ENCODE measurements at regions not wholly inside any gene's neighbourhood (a gene's known extent, or its start where the extent isn't known, plus 50 kb on each side); places are given as distances from the start of the nearest gene placed in this dataset.

GRCh38 chr3:94568041-94568440 lies 505.2 kb downstream of the NSUN3 start:
- H2BK5ac ChIP-seq (ENCODE audit: low read depth, low read length): no peak overlapping the region
- no peak overlapping the region for H2AK5ac ChIP-seq (ENCODE audit: low read depth, low read length)
- no peak overlapping the region for H2BK120ac ChIP-seq (replicated peaks; ENCODE audit: low read depth, low read length)
- no peak overlapping the region for H3K4me2 ChIP-seq (ENCODE audit: insufficient read depth in 1 of 2, low read depth in 2 of 2, low read length in 2 of 2)
- no peak overlapping the region for H2BK20ac ChIP-seq (ENCODE audit: low read length)
- H2BK15ac ChIP-seq (ENCODE audit: low read length): no peak overlapping the region
- no peak overlapping the region for H3K9ac ChIP-seq (replicated peaks in 1 of 4; ENCODE audit: extremely low read depth in 1 of 4, low read depth in 3 of 4, low read length in 3 of 4)
- peaks cover 0 to 3% (median under 1%) of the 10 kb centered on the region in 4 experiments; a peak in 1 of 7 replicates for H3K4me1 ChIP-seq (replicated peaks in 1 of 4; ENCODE audit: control insufficient read depth in 3 of 4, insufficient read depth in 4 of 4, low read length in 3 of 4)
- H2BK12ac ChIP-seq (ENCODE audit: low read depth, low read length): no peak overlapping the region
- H3K4me3 ChIP-seq (ENCODE audit: extremely low read depth in 1 of 4, insufficient read depth in 2 of 4, low read depth in 3 of 4, low read length in 4 of 4): no peak overlapping the region
- no peak overlapping the region for H2AFZ ChIP-seq (ENCODE audit: low read length)
- no peaks in the 10 kb centered on the region for H3K23me2 ChIP-seq (ENCODE audit: low read depth, low read length)
- H3K23ac ChIP-seq (ENCODE audit: insufficient read length): no peak overlapping the region
- H4K8ac ChIP-seq (ENCODE audit: extremely low read depth, insufficient read depth, low read length): no peak overlapping the region
- H4K5ac ChIP-seq (ENCODE audit: insufficient read length, low read depth, low read length): no peak overlapping the region
- FAIRE-seq (no peak), DNase-seq (ENCODE audit: low read depth in 1 of 2, low spot score in 2 of 2) (no peak)
- H3K36me3 ChIP-seq (ENCODE audit: control insufficient read depth in 2 of 4, insufficient read depth in 4 of 4, low read length in 3 of 4): no peaks in the 10 kb centered on the region
- H3K27ac ChIP-seq (ENCODE audit: low read depth, low read length): no peak overlapping the region
- H3K27me3 ChIP-seq (replicated peaks in 1 of 4; ENCODE audit: control insufficient read depth in 3 of 4, extremely low read depth in 1 of 4, insufficient read depth in 3 of 4, low read length in 3 of 4): no peaks in the 10 kb centered on the region
- no peak overlapping the region for H3K14ac ChIP-seq (ENCODE audit: insufficient read length)
- WGBS, 2 experiments (ENCODE audit: extremely low coverage in 1 of 2, insufficient coverage in 1 of 2, insufficient read length in 1 of 2, insufficient replicate concordance in 2 of 2, low coverage in 1 of 2, low lambda C conversion rate in 2 of 2, missing lambda C conversion rate in 1 of 2): 0% methylated on average over 1 of the region's 1 CpG; no CpG with 5 or more reads in 1 of the 2 experiments
- H4K91ac ChIP-seq (replicated peaks; ENCODE audit: insufficient read length, low read length): no peak overlapping the region
- H3K9me3 ChIP-seq (ENCODE audit: insufficient read depth in 2 of 2, low read depth in 1 of 2, low read length in 1 of 2): no peaks in the 10 kb centered on the region
- TF ChIP-seq FOSL1 (IDR thresholded peaks at IDR 0.05; ENCODE audit: insufficient read depth, low read depth, low read length) (no peak), SIRT6 (IDR thresholded peaks at IDR 0.05; ENCODE audit: low read length) (no peak), SIX5 (IDR thresholded peaks at IDR 0.05; ENCODE audit: low read depth, low read length) (no peak), EZH2 (IDR thresholded peaks at IDR 0.05; ENCODE audit: low read depth, low read length, severe bottlenecking) (no peak)
- TF ChIP-seq, protein P1, sequence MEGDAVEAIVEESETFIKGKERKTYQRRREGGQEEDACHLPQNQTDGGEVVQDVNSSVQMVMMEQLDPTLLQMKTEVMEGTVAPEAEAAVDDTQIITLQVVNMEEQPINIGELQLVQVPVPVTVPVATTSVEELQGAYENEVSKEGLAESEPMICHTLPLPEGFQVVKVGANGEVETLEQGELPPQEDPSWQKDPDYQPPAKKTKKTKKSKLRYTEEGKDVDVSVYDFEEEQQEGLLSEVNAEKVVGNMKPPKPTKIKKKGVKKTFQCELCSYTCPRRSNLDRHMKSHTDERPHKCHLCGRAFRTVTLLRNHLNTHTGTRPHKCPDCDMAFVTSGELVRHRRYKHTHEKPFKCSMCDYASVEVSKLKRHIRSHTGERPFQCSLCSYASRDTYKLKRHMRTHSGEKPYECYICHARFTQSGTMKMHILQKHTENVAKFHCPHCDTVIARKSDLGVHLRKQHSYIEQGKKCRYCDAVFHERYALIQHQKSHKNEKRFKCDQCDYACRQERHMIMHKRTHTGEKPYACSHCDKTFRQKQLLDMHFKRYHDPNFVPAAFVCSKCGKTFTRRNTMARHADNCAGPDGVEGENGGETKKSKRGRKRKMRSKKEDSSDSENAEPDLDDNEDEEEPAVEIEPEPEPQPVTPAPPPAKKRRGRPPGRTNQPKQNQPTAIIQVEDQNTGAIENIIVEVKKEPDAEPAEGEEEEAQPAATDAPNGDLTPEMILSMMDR (IDR thresholded peaks at IDR 0.05; ENCODE audit: control extremely low read depth in 1 of 3, insufficient read depth in 1 of 3, low read depth in 1 of 3, low read length in 3 of 3): no peak
- H3K56ac ChIP-seq (replicated peaks; ENCODE audit: insufficient read length, low read depth, low read length): no peak overlapping the region
- no peaks in the 10 kb centered on the region for H3K79me2 ChIP-seq (ENCODE audit: control insufficient read depth in 1 of 2, insufficient read depth in 2 of 2, low read length in 2 of 2)
- no peaks in the 10 kb centered on the region for H4K20me1 ChIP-seq (replicated peaks in 1 of 2; ENCODE audit: control insufficient read depth in 1 of 2, insufficient read depth in 2 of 2, low read length in 2 of 2)
- no peak overlapping the region for H3K18ac ChIP-seq (ENCODE audit: extremely low read depth, low read length)
- no peak overlapping the region for H3K4ac ChIP-seq (replicated peaks; ENCODE audit: insufficient read length, low read depth, low read length)
- ChIA-PET CTCF (ENCODE audit: partially characterized antibody) (interaction anchor here (0.9 kb wide), 1 partner anchor 91 kb away, joined by 3 read pairs; no protein-coding TSS in a partner anchor), POLR2A (ENCODE audit: partially characterized antibody) (no interaction called here)
- H3K79me1 ChIP-seq (ENCODE audit: low read depth, low read length): no peaks in the 10 kb centered on the region

All from H1 (cell line).